OCI-LY1 (cell line): ENCODE measurements at regions not wholly inside any gene's neighbourhood (a gene's known extent, or its start where the extent isn't known, plus 50 kb on each side); places are given as distances from the start of the nearest gene placed in this dataset.

ENCODE experiments used
- H2AFZ ChIP-seq: fragments of 200-600 bp; sonication (generic), shearing (Covaris generic); 2 replicates; pipeline ENCODE4 v1.6.0; 2014; ENCODE audit warnings: antibody characterized with exemption, mild to moderate bottlenecking, low read length
- H3F3A ChIP-seq: fragments of 200-600 bp; sonication (generic), shearing (Covaris generic); 2 replicates; pipeline ENCODE4 v1.6.0; 2014; ENCODE audit warnings: mild to moderate bottlenecking, antibody characterized with exemption, low read length, moderate library complexity; ENCODE audit not compliant: insufficient read depth
- H3K27ac ChIP-seq: fragments of 200-600 bp; sonication (generic); 2 replicates; pipeline ENCODE4 v1.5.1; 2014; ENCODE audit warnings: low read length, mixed run types, mild to moderate bottlenecking, low read depth; ENCODE audit not compliant: poor library complexity, severe bottlenecking
- H3K27me3 ChIP-seq: fragments of 200-600 bp; sonication (generic); 2 replicates; pipeline ENCODE4 v1.6.0; 2014; ENCODE audit warnings: antibody characterized with exemption, mild to moderate bottlenecking, low read length, moderate library complexity; ENCODE audit not compliant: insufficient read depth
- H3K36me3 ChIP-seq: fragments of 200-600 bp; sonication (generic); 2 replicates; pipeline ENCODE4 v1.6.1; 2014; ENCODE audit warnings: mild to moderate bottlenecking, antibody characterized with exemption, low read length, moderate library complexity, mixed read lengths; ENCODE audit not compliant: insufficient read depth
- H3K4me1 ChIP-seq: fragments of 200-600 bp; sonication (generic); 2 replicates; pipeline ENCODE4 v1.5.1; 2014; ENCODE audit warnings: mild to moderate bottlenecking, low read length, moderate library complexity; ENCODE audit not compliant: insufficient read depth, severe bottlenecking
- H3K4me2 ChIP-seq: fragments of 200-600 bp; sonication (generic), shearing (Covaris generic); 2 replicates; pipeline ENCODE4 v1.6.1; 2014; ENCODE audit warnings: low read length
- H3K4me3 ChIP-seq: fragments of 200-600 bp; sonication (generic); 2 replicates; pipeline ENCODE4 v1.5.1; 2014; ENCODE audit warnings: low read length, low read depth, mild to moderate bottlenecking, mixed read lengths; ENCODE audit not compliant: poor library complexity, severe bottlenecking
- H3K79me2 ChIP-seq: fragments of 200-600 bp; shearing (Covaris generic); 2 replicates; pipeline ENCODE4 v1.6.1; 2016; ENCODE audit warnings: mixed run types, low read length, mixed read lengths; ENCODE audit not compliant: insufficient read depth
- H3K9ac ChIP-seq: fragments of 200-600 bp; sonication (generic), shearing (Covaris generic); 2 replicates; pipeline ENCODE4 v1.6.1; 2014; ENCODE audit warnings: mild to moderate bottlenecking, low read length, mixed read lengths
- H3K9me2 ChIP-seq: fragments of 200-600 bp; sonication (generic), shearing (Covaris generic); 2 replicates; pipeline ENCODE4 v1.6.1; 2014; ENCODE audit warnings: low read depth, mild to moderate bottlenecking, low read length, mixed read lengths
- H3K9me3 ChIP-seq: fragments of 200-600 bp; shearing (Covaris generic); 2 replicates; pipeline ENCODE4 v1.6.1; 2014; ENCODE audit warnings: low read length, mixed read lengths
- H4K20me1 ChIP-seq: fragments of 200-600 bp; sonication (generic), shearing (Covaris generic); 2 replicates; pipeline ENCODE4 v1.6.0; 2016; ENCODE audit warnings: mild to moderate bottlenecking, low read length; ENCODE audit not compliant: insufficient read depth
- CTCF ChIP-seq: fragments of 200-600 bp; sonication (generic), shearing (Covaris generic); IDR thresholded peaks from 2 replicates; pipeline ENCODE4 v1.5.1; 2017; ENCODE audit warnings: mild to moderate bottlenecking, antibody characterized with exemption, low read length, moderate library complexity, mixed read lengths
- EZH2 ChIP-seq: fragments of 200-600 bp; sonication (generic), shearing (Covaris generic); IDR thresholded peaks from 2 replicates; pipeline ENCODE4 v1.8.0; 2017; ENCODE audit warnings: borderline replicate concordance, mixed run types, mild to moderate bottlenecking, antibody characterized with exemption, low read length, moderate library complexity, mixed read lengths

DNA sequence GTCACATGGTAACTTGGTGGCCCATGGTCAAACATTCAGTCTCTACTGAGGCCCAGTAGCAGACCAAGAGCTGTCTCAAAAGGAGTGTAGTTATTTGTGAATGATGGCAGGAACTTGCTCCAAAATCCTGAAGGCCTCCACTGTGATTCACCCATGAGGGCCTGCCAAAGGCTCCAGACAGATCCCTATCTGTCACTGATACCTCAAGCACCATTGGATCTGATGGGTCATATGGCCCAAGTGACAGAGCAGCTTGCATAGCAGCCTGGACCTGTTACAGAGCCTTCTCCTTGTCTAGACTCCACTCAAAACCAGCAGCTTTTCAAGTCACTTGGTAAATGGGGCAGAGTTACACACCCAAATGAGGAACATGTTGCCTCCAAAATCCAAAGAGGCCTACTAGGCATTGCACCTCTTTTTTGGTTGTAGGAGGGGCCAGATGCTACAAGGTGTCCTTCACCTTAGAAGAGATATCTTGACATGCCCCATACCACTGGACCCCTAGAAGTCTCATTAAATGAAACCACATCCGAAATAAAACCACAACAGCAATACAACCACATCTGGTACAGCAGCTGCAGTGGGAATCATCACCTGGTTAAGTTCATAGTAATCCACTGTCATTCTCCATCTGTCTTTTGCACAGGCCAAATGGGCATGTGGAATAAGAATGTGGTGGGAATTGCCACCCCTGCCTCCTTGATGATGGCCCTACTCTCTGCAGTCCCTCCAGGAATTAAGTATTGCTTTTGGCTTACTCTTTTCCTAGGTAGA, 150.4 kb upstream of the MAX start:
- Histone ChIP-seq H2AFZ (no peak overlapping the region), H3K4me2 (no peak overlapping the region), H3K36me3 (no peaks in the 10 kb centered on the region), H4K20me1 (no peaks in the 10 kb centered on the region), H3K9me2 (no peaks in the 10 kb centered on the region), H3K4me1 (peaks cover 13% of the 10 kb centered on the region), H3K9ac (no peak overlapping the region), H3K9me3 (no peaks in the 10 kb centered on the region), H3F3A (no peaks in the 10 kb centered on the region), H3K79me2 (no peaks in the 10 kb centered on the region), H3K4me3 (no peak overlapping the region), H3K27ac (no peak overlapping the region), H3K27me3 (0 out of 2 replicates have a peak, but pooled peaks cover 4% of the 10 kb centered on the region)
- TF ChIP-seq EZH2 (no peak), CTCF (no peak)

GRCh38 chr14:65255029-65255545, 152.8 kb upstream of the MAX start:
- H2AFZ ChIP-seq, result no peak overlapping the region

More at GRCh38 chr14:65255029-65255545, 152.8 kb upstream of the MAX start:
- no peaks in the 10 kb centered on the region for H3K36me3 ChIP-seq
- no peak for TF ChIP-seq CTCF
- no peak for TF ChIP-seq EZH2
- H3K4me2 ChIP-seq, result no peak overlapping the region
- H3K4me1 ChIP-seq, result peaks cover 13% of the 10 kb centered on the region
- no peaks in the 10 kb centered on the region for H3F3A ChIP-seq
- H3K9me2 ChIP-seq, result no peaks in the 10 kb centered on the region
- no peak overlapping the region for H3K4me3 ChIP-seq
- H3K27me3 ChIP-seq, result 0 out of 2 replicates have a peak, but pooled peaks cover 4% of the 10 kb centered on the region
- no peaks in the 10 kb centered on the region for H3K79me2 ChIP-seq
- no peak overlapping the region for H3K27ac ChIP-seq
- H3K9ac ChIP-seq, result no peak overlapping the region
- H4K20me1 ChIP-seq, result no peaks in the 10 kb centered on the region
- no peaks in the 10 kb centered on the region for H3K9me3 ChIP-seq
